Stimulated activated effector memory CD8-positive, alpha-beta T cell treated with anti-CD3 and anti-CD28 coated beads, Interleukin-12 subunit alpha, Interleukin-12 subunit beta, amount 100 ng/mL, for 72 hours (primary cell): ENCODE measurements at regions not wholly inside any gene's neighbourhood (a gene's known extent, or its start where the extent isn't known, plus 50 kb on each side); places are given as distances from the start of the nearest gene placed in this dataset.

Source experiments
- ATAC-seq: fragments of 150-1000 bp; cut with Tn5 transposase; 2 replicates; pipeline ENCODE4 v1.10.0; 2021
- DNase-seq, 2 donors: peaks; one replicate each; pipeline ENCODE4 v3.0.0; 2021 to 2022; ENCODE audit warnings: low spot score in 2 of 2
- H3K27ac Mint-ChIP-seq: one replicate; pipeline ENCODE4 v1.8.0; 2022; ENCODE audit warnings: mild to moderate bottlenecking, mixed read lengths
- H3K36me3 Mint-ChIP-seq: one replicate; pipeline ENCODE4 v1.8.0; 2022; ENCODE audit warnings: mild to moderate bottlenecking, mixed read lengths
- H3K4me1 Mint-ChIP-seq: one replicate; pipeline ENCODE4 v1.8.0; 2022; ENCODE audit warnings: mixed read lengths
- H3K4me3 Mint-ChIP-seq: one replicate; pipeline ENCODE4 v1.8.0; 2022; ENCODE audit warnings: mild to moderate bottlenecking, mixed read lengths
- H3K9me3 Mint-ChIP-seq: one replicate; pipeline ENCODE4 v1.8.0; 2022; ENCODE audit warnings: mixed read lengths

- Mint-ChIP-seq H3K4me1 (no peaks in the 10 kb centered on the region), H3K36me3 (peaks cover 6% of the 10 kb centered on the region), H3K4me3 (no peak overlapping the region), H3K27ac (no peak overlapping the region), H3K9me3 (no peaks in the 10 kb centered on the region)
- DNase-seq, result peak; percentile 36 to 81
- ATAC-seq, result peak; percentile 71
These were observed 663.7 kb upstream of the B3GAT1 start for GRCh38 chr11:135075740-135076139.

- H3K36me3 Mint-ChIP-seq, result peaks cover 6% of the 10 kb centered on the region
- DNase-seq, result no peak
- no peaks in the 10 kb centered on the region for H3K9me3 Mint-ChIP-seq
- no peak overlapping the region for H3K4me3 Mint-ChIP-seq
- no peak for ATAC-seq
- no peak overlapping the region for H3K27ac Mint-ChIP-seq
- no peaks in the 10 kb centered on the region for H3K4me1 Mint-ChIP-seq
These were observed 662.5 kb upstream of the B3GAT1 start for GRCh38 chr11:135074397-135074998.

- H3K9me3 Mint-ChIP-seq, result no peaks in the 10 kb centered on the region
- H3K4me3 Mint-ChIP-seq, result no peak overlapping the region
- H3K27ac Mint-ChIP-seq, result no peak overlapping the region
- no peak for ATAC-seq
- no peak for DNase-seq
- H3K36me3 Mint-ChIP-seq, result peaks cover 6% of the 10 kb centered on the region
- H3K4me1 Mint-ChIP-seq, result no peaks in the 10 kb centered on the region
These were observed 661.8 kb upstream of the B3GAT1 start for GRCh38 chr11:135073870-135074269.

- Mint-ChIP-seq H3K4me3 (no peak overlapping the region), H3K27ac (no peak overlapping the region), H3K9me3 (no peaks in the 10 kb centered on the region), H3K36me3 (peaks cover 6% of the 10 kb centered on the region), H3K4me1 (no peaks in the 10 kb centered on the region)
- DNase-seq (no peak), ATAC-seq (no peak)
These were observed 661.3 kb upstream of the B3GAT1 start for GRCh38 chr11:135073381-135073780.

- Mint-ChIP-seq H3K9me3 (no peaks in the 10 kb centered on the region), H3K27ac (no peak overlapping the region), H3K4me3 (no peak overlapping the region), H3K4me1 (no peaks in the 10 kb centered on the region), H3K36me3 (no peaks in the 10 kb centered on the region)
- ATAC-seq (no peak), DNase-seq (no peak)
These were observed 657.8 kb upstream of the B3GAT1 start for GRCh38 chr11:135069890-135070289.

DNA sequence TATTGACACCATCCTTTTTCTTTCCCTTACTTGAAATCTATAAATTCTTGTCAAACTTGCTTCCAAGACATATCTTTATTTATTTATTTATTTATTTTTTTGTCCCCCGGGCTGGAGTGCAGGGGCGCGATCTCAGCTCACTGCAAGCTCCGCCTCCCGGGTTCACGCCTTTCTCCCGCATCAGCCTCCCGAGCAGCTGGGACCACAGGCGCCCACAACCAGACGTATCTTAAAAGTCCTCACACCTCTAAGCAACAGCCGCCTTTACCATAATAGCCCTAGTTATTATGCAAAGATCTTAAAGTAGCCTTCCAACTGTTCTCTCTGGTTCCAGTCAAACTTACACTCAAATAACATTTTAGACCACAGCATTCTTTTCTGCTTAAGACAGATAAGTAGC, 657.0 kb upstream of the B3GAT1 start:
- Mint-ChIP-seq H3K9me3 (no peaks in the 10 kb centered on the region), H3K4me1 (no peaks in the 10 kb centered on the region), H3K27ac (no peak overlapping the region), H3K4me3 (no peak overlapping the region), H3K36me3 (no peaks in the 10 kb centered on the region)
- ATAC-seq, result no peak
- DNase-seq, result no peak

DNA sequence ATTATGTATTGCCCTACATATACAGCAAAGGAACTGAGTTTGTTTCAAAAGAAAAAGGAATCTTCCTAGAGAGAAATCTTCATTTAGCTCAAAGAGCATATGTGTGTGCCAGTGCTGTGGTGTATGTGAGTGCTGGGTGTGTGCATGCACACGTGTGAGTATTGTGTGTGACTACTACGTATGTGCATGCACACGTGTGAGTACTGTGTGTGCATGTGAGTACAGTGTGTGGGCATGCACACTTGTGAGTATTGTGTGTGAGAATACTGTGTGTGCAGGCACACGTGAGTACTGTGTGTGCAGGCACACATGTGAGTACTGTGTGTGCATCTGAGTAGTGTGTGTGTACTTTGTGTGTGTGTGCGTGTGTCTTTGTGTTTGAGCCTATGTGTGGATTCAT, 651.0 kb upstream of the B3GAT1 start:
- Mint-ChIP-seq H3K4me3 (no peak overlapping the region), H3K36me3 (no peaks in the 10 kb centered on the region), H3K4me1 (no peaks in the 10 kb centered on the region), H3K27ac (no peak overlapping the region), H3K9me3 (peaks cover 6% of the 10 kb centered on the region)
- DNase-seq (no peak), ATAC-seq (no peak)

DNA sequence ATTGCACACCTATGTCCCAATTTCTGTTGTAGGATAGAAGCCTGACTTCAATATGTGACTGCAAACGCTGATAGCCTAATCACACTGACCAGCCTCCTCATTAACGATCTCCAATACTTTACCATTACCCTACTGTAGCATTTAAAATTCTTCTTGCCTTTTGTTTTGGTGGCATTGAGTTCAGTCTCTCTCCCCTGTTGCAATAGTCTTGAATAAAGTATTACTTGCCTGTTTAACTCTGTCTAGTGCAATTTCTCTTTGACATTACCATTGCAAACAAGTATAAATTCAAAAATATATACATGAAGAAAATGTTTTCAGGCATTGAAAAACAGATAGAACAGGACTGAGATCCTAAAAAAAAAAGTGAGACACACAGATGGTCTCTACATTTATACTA, 649.1 kb upstream of the B3GAT1 start:
- peaks cover 6% of the 10 kb centered on the region for H3K9me3 Mint-ChIP-seq
- ATAC-seq (no peak), DNase-seq (no peak)
- no peak overlapping the region for H3K27ac Mint-ChIP-seq
- H3K36me3 Mint-ChIP-seq, result no peaks in the 10 kb centered on the region
- no peaks in the 10 kb centered on the region for H3K4me1 Mint-ChIP-seq
- no peak overlapping the region for H3K4me3 Mint-ChIP-seq

- no peak for DNase-seq
- no peaks in the 10 kb centered on the region for H3K9me3 Mint-ChIP-seq
- no peak for ATAC-seq
- no peaks in the 10 kb centered on the region for H3K4me1 Mint-ChIP-seq
- no peak overlapping the region for H3K4me3 Mint-ChIP-seq
- no peak overlapping the region for H3K27ac Mint-ChIP-seq
- no peaks in the 10 kb centered on the region for H3K36me3 Mint-ChIP-seq
These were observed 634.9 kb upstream of the B3GAT1 start for GRCh38 chr11:135046986-135047385.

- Mint-ChIP-seq H3K36me3 (no peaks in the 10 kb centered on the region), H3K27ac (no peak overlapping the region), H3K9me3 (no peaks in the 10 kb centered on the region), H3K4me1 (no peaks in the 10 kb centered on the region), H3K4me3 (no peak overlapping the region)
- DNase-seq, result no peak
- no peak for ATAC-seq
These were observed 634.5 kb upstream of the B3GAT1 start for GRCh38 chr11:135046556-135046955.

- H3K4me3 Mint-ChIP-seq, result no peak overlapping the region
- ATAC-seq, result no peak
- no peaks in the 10 kb centered on the region for H3K4me1 Mint-ChIP-seq
- H3K9me3 Mint-ChIP-seq, result no peaks in the 10 kb centered on the region
- DNase-seq, result no peak
- H3K27ac Mint-ChIP-seq, result no peak overlapping the region
- H3K36me3 Mint-ChIP-seq, result no peaks in the 10 kb centered on the region
These were observed 631.4 kb upstream of the B3GAT1 start for GRCh38 chr11:135043434-135043833.

GRCh38 chr11:135037828-135038227, 625.8 kb upstream of the B3GAT1 start:
- DNase-seq, result no peak
- no peaks in the 10 kb centered on the region for H3K36me3 Mint-ChIP-seq
- no peak overlapping the region for H3K27ac Mint-ChIP-seq
- no peaks in the 10 kb centered on the region for H3K4me1 Mint-ChIP-seq
- H3K9me3 Mint-ChIP-seq, result peaks cover 3% of the 10 kb centered on the region
- no peak overlapping the region for H3K4me3 Mint-ChIP-seq
- no peak for ATAC-seq

- no peak overlapping the region for H3K27ac Mint-ChIP-seq
- no peaks in the 10 kb centered on the region for H3K36me3 Mint-ChIP-seq
- no peaks in the 10 kb centered on the region for H3K4me1 Mint-ChIP-seq
- no peak for ATAC-seq
- peaks cover 3% of the 10 kb centered on the region for H3K9me3 Mint-ChIP-seq
- DNase-seq, result no peak
- no peak overlapping the region for H3K4me3 Mint-ChIP-seq
These were observed 624.7 kb upstream of the B3GAT1 start for GRCh38 chr11:135036488-135037297.

GRCh38 chr11:135035282-135035681, 623.2 kb upstream of the B3GAT1 start:
- Mint-ChIP-seq H3K4me3 (no peak overlapping the region), H3K4me1 (no peaks in the 10 kb centered on the region)

GRCh38 chr11:135033540-135033939, 621.5 kb upstream of the B3GAT1 start:
- Mint-ChIP-seq H3K4me1 (no peaks in the 10 kb centered on the region), H3K4me3 (no peak overlapping the region)
- DNase-seq, result no peak

More at GRCh38 chr11:135035282-135035681, 623.2 kb upstream of the B3GAT1 start:
- DNase-seq (no peak), ATAC-seq (no peak)
- H3K9me3 Mint-ChIP-seq, result peaks cover 3% of the 10 kb centered on the region
- no peaks in the 10 kb centered on the region for H3K36me3 Mint-ChIP-seq
- no peak overlapping the region for H3K27ac Mint-ChIP-seq

More at GRCh38 chr11:135033540-135033939, 621.5 kb upstream of the B3GAT1 start:
- no peak for ATAC-seq
- no peak overlapping the region for H3K27ac Mint-ChIP-seq
- H3K9me3 Mint-ChIP-seq, result peaks cover 3% of the 10 kb centered on the region
- H3K36me3 Mint-ChIP-seq, result no peaks in the 10 kb centered on the region
